DMS53 (cell line): ENCODE measurements at regions not wholly inside any gene's neighbourhood (a gene's known extent, or its start where the extent isn't known, plus 50 kb on each side); places are given as distances from the start of the nearest gene placed in this dataset.
"Not testable (repeated sequence)": the region's sequence is repeated elsewhere in the genome, so short reads cannot be mapped to it uniquely, and the experiment has no call there.

ENCODE experiments used
- DNase-seq: peaks from one replicate; lab custom pipeline; 2025; lab: John Stamatoyannopoulos, UW

DNA sequence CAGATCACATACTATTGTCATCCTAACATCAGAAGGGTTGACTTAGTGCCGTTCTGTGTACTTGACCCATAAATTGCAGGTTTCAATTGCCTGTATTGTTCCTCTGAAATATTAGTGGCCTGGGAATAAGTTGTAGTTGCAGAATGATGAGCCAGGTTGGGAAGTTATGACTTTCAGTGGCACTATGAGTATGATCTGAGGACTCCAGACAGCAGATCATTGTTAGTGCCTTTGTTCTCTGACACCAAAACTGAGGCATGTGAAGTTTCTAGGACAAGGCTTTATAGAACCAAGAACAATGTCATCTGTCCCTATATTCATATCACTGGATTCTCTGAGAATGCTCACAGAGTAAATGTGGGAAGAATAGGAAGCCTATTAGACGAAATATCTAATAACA, 403.7 kb downstream of the STK39 start:
- DNase-seq = no peak

DNA sequence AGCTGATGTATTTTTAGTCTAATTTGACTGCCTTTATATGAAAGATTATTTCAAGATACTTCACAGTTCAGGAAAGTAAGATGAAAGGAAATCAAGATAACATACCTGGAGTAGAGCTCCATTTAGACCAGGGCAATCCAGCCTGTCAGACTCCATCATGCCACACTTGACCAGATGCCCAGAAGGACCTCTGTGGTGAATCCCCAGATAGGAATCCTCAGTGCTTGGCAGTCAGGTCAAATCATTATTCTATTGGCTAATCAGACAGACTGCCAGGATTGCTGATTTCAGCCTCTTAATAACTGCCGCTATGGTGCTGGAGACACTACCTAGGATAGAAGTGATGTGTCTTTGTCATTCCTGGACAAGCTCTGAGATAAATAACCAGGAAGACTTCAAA, 404.2 kb downstream of the STK39 start:
- peak; percentile 24 for DNase-seq

GRCh38 chr2:167842047-167842446, 405.3 kb downstream of the STK39 start:
- no peak for DNase-seq

DNA sequence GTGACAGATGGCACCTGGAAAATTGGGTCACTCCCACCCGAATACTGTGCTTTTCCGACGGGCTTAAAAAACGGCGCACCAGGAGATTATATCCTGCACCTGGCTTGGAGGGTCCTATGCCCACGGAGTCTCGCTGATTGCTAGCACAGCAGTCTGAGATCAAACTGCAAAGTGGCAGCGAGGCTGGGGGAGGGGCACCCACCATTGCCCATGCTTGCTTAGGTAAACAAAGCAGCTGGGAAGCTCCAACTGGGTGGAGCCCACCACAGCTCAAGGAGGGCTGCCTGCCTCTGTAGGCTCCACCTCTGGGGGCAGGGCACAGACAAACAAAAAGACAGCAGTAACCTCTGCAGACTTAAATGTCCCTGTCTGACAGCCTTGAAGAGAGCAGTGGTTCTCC, 412.1 kb downstream of the STK39 start:
- DNase-seq = not testable (repeated sequence)

- no peak for DNase-seq
Measured at GRCh38 chr2:167834707-167835106, 412.7 kb downstream of the STK39 start.

DNA sequence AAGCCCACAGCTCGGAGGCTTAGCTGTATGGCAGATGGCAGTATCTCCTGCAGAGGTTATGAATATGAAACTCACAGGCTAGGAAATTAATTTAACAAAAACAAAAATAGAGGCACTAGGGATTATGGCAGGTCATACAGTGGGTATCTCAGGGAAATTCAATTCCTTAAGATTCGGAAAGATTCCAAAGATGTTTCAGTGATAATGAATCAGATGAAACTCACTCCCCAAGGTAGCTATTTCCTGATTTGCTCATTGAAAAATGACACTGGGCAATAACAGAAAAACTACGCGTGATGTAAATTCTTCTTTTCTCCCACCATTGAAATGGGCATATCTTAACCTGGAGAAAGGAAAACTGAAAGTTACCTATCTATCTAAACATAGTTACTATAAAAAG, 414.1 kb downstream of the STK39 start:
- DNase-seq = no peak

DNA sequence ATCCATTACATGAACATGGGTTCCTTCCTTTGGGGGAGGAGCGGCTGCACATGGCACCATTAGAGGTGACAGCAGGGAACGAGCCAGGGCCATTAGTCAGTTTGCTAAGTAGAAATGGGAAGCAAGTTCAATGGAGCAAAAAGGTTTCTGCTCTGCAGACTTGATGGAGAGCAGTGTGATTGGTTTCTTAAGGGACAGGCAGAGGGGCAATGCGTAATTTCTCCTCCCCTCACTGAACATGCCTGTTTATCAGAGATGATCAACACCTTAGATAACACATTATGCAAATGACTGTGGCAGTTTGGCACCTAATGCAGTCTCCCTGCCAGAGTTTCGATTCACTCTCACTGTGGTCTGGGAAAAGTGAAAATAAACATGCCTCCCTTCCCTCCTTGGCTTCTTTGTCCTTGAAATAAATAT, 414.5 kb downstream of the STK39 start:
- no peak for DNase-seq

GRCh38 chr2:167827352-167828097, 419.9 kb downstream of the STK39 start:
- DNase-seq = peak; percentile 79

DNA sequence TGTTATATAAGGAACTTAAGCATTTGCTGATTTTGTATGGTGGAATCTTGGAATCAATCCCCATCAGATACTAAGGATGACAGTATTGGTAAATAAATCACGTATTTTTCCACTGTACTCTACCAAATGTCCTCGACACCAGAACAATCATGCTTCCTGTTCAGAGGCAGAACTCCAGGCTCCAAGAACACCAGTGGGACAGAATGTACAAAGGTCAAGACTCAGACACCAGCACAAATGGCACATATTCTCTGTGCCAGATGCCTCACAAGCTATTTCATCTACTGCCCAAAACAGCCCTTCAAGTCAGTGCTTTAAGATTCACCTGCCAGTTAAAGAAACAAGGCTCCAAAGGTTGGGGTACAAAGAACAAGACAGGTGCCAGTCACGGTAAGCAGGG, 420.5 kb downstream of the STK39 start:
- peak; percentile 20 for DNase-seq

DNA sequence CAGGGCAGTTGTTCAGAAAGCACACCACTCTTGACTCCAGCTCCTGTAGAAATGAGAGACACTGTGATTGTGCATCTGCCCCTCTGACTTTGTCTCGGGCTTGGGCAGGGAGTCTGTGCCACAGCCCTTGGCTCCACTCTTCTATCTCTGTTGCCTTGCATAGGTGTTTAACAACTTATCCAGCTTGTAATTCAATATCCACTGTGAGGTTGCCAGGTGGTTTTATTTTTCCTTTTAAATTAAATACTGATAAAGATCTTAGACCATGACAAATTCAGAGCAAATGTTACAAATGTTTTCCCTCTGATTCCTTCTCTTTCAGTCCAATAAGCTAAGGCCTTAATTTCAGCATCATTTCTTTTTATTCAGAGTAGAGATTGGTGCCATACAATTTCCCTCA, 421.7 kb downstream of the STK39 start:
- no peak for DNase-seq

GRCh38 chr2:167822690-167823465, 424.5 kb downstream of the STK39 start:
- DNase-seq = no peak

- DNase-seq = no peak
Measured at GRCh38 chr2:167820488-167820887, 426.9 kb downstream of the STK39 start.

DNA sequence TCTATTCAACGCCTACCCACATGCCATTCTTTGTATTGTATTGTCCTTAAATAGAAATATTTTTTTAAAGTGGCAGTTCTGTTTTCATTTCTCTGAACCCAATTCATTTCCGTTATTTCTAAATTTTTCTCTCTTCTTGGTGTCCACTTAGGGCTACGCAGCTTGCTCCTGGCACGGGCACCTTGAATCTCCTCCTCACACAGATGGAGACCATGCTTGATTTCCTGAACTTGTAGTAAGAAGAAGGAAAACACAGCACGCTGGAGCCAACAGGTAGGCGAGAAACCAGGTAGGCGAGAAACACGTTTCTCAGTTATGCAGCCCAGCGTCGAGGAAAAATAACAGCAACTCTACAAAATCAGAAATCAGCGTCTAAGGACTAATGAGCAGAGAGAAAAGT, 428.9 kb downstream of the STK39 start:
- DNase-seq = no peak

DNA sequence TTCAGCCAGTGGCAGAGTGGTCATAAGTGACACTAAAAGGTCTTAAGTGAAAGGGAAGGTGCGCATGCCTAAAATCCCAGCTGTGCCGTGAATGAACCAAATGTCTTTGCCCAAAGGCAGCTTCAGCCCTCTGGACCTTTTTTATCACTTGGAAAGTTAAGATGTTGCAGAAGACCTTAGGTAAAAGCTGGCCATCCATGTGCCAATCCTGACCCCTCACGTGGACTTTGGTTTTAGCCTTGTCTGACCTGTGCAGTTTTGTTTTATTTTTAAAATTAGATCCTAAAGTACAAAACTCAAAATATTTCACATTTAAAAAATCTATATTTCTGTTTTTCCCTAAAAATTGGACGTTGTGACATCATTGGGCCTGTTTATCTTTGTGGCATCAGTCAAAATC, 429.5 kb downstream of the STK39 start:
- DNase-seq = no peak

DNA sequence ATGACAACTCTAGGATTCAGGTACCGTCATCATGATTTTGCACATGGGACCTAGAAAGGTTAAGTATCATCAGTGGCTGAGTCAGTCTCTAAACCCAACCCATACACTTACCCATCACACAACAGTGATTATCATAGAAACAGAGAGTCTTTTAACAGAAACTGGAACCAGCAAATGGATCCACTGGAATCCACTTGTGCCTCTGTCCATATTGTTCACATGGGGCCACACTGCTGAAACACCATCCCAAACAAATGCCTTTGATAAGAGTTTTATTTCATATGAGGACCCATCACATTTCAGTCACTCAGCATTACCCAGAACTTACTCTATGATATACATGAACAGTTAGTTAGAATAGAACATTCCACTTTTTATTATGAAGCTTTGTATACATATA, 430.0 kb downstream of the STK39 start:
- peak; percentile 45 for DNase-seq

GRCh38 chr2:167816874-167817290, 430.5 kb downstream of the STK39 start:
- DNase-seq = peak; percentile 49

GRCh38 chr2:167814881-167815718, 432.3 kb downstream of the STK39 start:
- peak; percentile 40 for DNase-seq

- not testable (repeated sequence) for DNase-seq
Measured at GRCh38 chr2:167814482-167814880, 432.9 kb downstream of the STK39 start.

DNA sequence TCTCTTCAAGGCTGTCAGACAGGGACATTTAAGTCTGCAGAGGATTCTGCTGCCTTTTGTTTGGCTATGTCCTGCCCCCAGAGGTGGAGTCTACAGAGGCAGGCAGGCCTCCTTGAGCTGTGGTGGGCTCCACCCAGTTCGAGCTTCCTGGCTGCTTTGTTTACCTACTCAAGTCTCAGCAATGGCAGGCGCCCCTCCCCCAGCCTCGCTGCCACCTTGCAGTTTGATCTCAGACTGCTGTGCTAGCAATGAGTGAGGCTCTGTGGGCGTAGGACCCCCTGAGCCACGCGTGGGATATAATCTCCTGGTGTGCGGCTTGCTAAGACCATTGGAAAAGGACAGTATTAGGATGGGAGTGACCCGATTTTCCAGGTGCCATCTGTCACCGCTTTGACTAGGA, 437.6 kb downstream of the STK39 start:
- not testable (repeated sequence) for DNase-seq

DNA sequence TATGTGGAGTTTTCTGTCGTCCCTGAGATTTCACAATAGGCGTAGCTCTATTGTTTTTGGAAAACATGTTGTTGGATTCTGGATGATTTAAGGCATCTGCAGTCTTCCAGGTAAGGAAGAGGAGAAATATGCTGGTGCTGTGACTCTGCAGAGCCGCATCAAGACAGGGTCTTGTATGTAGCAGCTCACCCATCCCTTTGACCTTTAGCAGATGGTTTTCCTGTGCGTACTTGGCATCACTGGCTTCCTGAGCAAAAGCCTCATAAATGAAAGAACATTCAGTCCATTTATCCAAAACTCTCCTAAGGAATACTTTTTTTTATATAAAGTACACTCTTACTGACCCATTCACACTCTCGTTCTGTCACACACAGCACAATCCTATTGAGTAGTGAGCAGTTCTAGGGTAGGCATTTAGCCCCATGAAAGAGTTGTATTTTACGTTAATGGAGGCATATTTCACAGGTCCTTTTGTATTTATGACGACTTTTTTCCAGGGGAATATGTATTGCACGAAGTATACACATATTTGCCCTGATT, 443.9 kb downstream of the STK39 start:
- no peak for DNase-seq

- DNase-seq = no peak
Measured at GRCh38 chr2:167794554-167795255, 452.7 kb downstream of the STK39 start.

GRCh38 chr2:167793725-167794124, 453.7 kb downstream of the STK39 start:
- DNase-seq = no peak
